Stimulated activated CD8-positive, alpha-beta memory T cell treated with anti-CD3 and anti-CD28 coated beads, Interleukin-4, amount 100 ng/mL, for 24 hours (primary cell): ENCODE measurements at regions not wholly inside any gene's neighbourhood (a gene's known extent, or its start where the extent isn't known, plus 50 kb on each side); places are given as distances from the start of the nearest gene placed in this dataset.
"Not testable (repeated sequence)": the region's sequence is repeated elsewhere in the genome, so short reads cannot be mapped to it uniquely, and the experiment has no call there.

Source experiments
- DNase-seq: peaks from one replicate; pipeline ENCODE4 v3.0.0-alpha.2; 2020; ENCODE audit warnings: low read depth

GRCh38 chr5:42949348-42950115 lies 90.6 kb downstream of the ANXA2R start:
- peak; percentile 21 for DNase-seq

- DNase-seq = no peak
Observed at GRCh38 chr5:42948961-42949347, 91.2 kb downstream of the ANXA2R start.

GRCh38 chr5:42944989-42945388 lies 95.1 kb downstream of the ANXA2R start:
- no peak for DNase-seq

- no peak for DNase-seq
Observed at GRCh38 chr5:42943931-42944631, 96.0 kb downstream of the ANXA2R start.

- no peak for DNase-seq
Observed at GRCh38 chr5:42940853-42941252, 99.3 kb downstream of the ANXA2R start.

GRCh38 chr5:42932011-42932410 lies 108.1 kb downstream of the ANXA2R start:
- DNase-seq = not testable (repeated sequence)

GRCh38 chr5:42931451-42931850 lies 108.7 kb downstream of the ANXA2R start:
- DNase-seq = not testable (repeated sequence)

GRCh38 chr5:42930934-42931333 lies 109.2 kb downstream of the ANXA2R start:
- no peak for DNase-seq

GRCh38 chr5:42929871-42930270 lies 110.2 kb downstream of the ANXA2R start:
- no peak for DNase-seq

- no peak for DNase-seq
Observed at GRCh38 chr5:42927730-42928129, 112.4 kb downstream of the ANXA2R start.

- DNase-seq = no peak
Observed at GRCh38 chr5:42924686-42925085, 113.0 kb upstream of the SELENOP start.

GRCh38 chr5:42924226-42924625 lies 112.5 kb upstream of the SELENOP start:
- DNase-seq = no peak

- DNase-seq = no peak
Observed at GRCh38 chr5:42923710-42924109, 112.0 kb upstream of the SELENOP start.

GRCh38 chr5:42919600-42919999 lies 107.9 kb upstream of the SELENOP start:
- DNase-seq = no peak

GRCh38 chr5:42915306-42915866 lies 103.7 kb upstream of the SELENOP start:
- DNase-seq = no peak

- DNase-seq = peak; percentile 31
Observed at GRCh38 chr5:42912184-42912798, 100.6 kb upstream of the SELENOP start.

GRCh38 chr5:42908509-42909488 lies 97.1 kb upstream of the SELENOP start:
- DNase-seq = peak; percentile 82

- no peak for DNase-seq
Observed at GRCh38 chr5:42908086-42908485, 96.4 kb upstream of the SELENOP start.

GRCh38 chr5:42905827-42906226 lies 94.1 kb upstream of the SELENOP start:
- no peak for DNase-seq

GRCh38 chr5:42900734-42901133 lies 89.0 kb upstream of the SELENOP start:
- DNase-seq = no peak

GRCh38 chr5:42898760-42899159 lies 87.1 kb upstream of the SELENOP start:
- DNase-seq = no peak

- no peak for DNase-seq
Observed at GRCh38 chr5:42896523-42896922, 84.8 kb upstream of the SELENOP start.
